ENCODE measurements at regions not wholly inside any gene's neighbourhood (a gene's known extent, or its start where the extent isn't known, plus 50 kb on each side); places are given as distances from the start of the nearest gene placed in this dataset.

DNA sequence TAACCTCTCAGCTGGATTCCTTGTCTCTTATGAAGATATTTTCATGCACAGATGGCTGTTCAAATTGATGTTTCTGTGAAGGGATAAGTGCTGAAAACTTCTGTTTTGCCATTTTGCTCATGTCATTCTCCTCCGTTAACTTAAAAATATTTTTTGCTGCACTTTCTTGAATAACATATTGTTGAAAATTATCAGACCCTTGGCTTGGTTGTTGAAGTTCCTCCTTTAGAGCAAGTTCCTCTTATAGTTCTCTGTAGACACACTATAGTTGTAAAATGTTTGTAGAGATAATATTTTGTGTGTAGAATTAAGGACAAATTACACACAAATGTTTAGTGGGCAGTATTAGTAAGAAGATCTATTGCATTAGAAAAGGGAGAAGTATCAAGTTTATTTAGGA is 300.4 kb downstream of the SV2B start:
- H3K9me2 ChIP-seq (ENCODE audit: insufficient read depth, low read length) = no peaks in the 10 kb centered on the region
- no peaks in the 10 kb centered on the region for H3K79me2 ChIP-seq (replicated peaks; ENCODE audit: insufficient read depth, low read length)
- H3K36me3 ChIP-seq (ENCODE audit: insufficient read depth, low read length) = no peaks in the 10 kb centered on the region
- no peak overlapping the region for H3K27ac ChIP-seq (ENCODE audit: low read length)
- no peaks in the 10 kb centered on the region for H3K9me3 ChIP-seq (ENCODE audit: low read length)
- H2AFZ ChIP-seq (ENCODE audit: low read depth, low read length) = no peak overlapping the region
- H3K9ac ChIP-seq (ENCODE audit: low read length) = no peak overlapping the region
- H4K20me1 ChIP-seq (ENCODE audit: insufficient read depth) = no peaks in the 10 kb centered on the region
- no peak overlapping the region for H3K4me2 ChIP-seq (ENCODE audit: low read length)
- TF ChIP-seq EP300 (conservative IDR thresholded peaks at IDR 0.05; ENCODE audit: poor library complexity, severe bottlenecking) (no peak), EZH2 (IDR thresholded peaks at IDR 0.05; ENCODE audit: borderline replicate concordance, insufficient read depth, low read length, poor library complexity, severe bottlenecking) (no peak), CTCF (IDR thresholded peaks at IDR 0.05; ENCODE audit: poor library complexity, severe bottlenecking) (no peak), TAF1 (IDR thresholded peaks at IDR 0.05; ENCODE audit: low read depth) (no peak), RAD21 (conservative IDR thresholded peaks at IDR 0.05) (no peak), MXI1 (conservative IDR thresholded peaks at IDR 0.05; ENCODE audit: poor library complexity, severe bottlenecking) (no peak), POLR2AphosphoS5 (IDR thresholded peaks at IDR 0.05) (no peak), SMC3 (conservative IDR thresholded peaks at IDR 0.05; ENCODE audit: poor library complexity) (no peak)
- TF ChIP-seq, protein P1, sequence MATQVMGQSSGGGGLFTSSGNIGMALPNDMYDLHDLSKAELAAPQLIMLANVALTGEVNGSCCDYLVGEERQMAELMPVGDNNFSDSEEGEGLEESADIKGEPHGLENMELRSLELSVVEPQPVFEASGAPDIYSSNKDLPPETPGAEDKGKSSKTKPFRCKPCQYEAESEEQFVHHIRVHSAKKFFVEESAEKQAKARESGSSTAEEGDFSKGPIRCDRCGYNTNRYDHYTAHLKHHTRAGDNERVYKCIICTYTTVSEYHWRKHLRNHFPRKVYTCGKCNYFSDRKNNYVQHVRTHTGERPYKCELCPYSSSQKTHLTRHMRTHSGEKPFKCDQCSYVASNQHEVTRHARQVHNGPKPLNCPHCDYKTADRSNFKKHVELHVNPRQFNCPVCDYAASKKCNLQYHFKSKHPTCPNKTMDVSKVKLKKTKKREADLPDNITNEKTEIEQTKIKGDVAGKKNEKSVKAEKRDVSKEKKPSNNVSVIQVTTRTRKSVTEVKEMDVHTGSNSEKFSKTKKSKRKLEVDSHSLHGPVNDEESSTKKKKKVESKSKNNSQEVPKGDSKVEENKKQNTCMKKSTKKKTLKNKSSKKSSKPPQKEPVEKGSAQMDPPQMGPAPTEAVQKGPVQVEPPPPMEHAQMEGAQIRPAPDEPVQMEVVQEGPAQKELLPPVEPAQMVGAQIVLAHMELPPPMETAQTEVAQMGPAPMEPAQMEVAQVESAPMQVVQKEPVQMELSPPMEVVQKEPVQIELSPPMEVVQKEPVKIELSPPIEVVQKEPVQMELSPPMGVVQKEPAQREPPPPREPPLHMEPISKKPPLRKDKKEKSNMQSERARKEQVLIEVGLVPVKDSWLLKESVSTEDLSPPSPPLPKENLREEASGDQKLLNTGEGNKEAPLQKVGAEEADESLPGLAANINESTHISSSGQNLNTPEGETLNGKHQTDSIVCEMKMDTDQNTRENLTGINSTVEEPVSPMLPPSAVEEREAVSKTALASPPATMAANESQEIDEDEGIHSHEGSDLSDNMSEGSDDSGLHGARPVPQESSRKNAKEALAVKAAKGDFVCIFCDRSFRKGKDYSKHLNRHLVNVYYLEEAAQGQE (IDR thresholded peaks at IDR 0.05; ENCODE audit: borderline replicate concordance) = no peak
- no peaks in the 10 kb centered on the region for H3K27me3 ChIP-seq (ENCODE audit: insufficient read depth, low read depth, low read length)
- H3F3A ChIP-seq (ENCODE audit: insufficient read depth, low read length, poor library complexity, severe bottlenecking) = no peaks in the 10 kb centered on the region
- H3K4me3 ChIP-seq (ENCODE audit: low read length) = no peak overlapping the region

GRCh38 chr15:91407269-91407889 is 307.3 kb downstream of the SV2B start:
- H2AFZ ChIP-seq (ENCODE audit: low read depth, low read length) = no peak overlapping the region
- no peak for TF ChIP-seq POLR2AphosphoS5 (IDR thresholded peaks at IDR 0.05)
- TF ChIP-seq, protein P1 (IDR thresholded peaks at IDR 0.05; ENCODE audit: borderline replicate concordance) = no peak
- TF ChIP-seq SMC3 (conservative IDR thresholded peaks at IDR 0.05; ENCODE audit: poor library complexity) = no peak
- no peak for TF ChIP-seq EP300 (conservative IDR thresholded peaks at IDR 0.05; ENCODE audit: poor library complexity, severe bottlenecking)
- no peak for TF ChIP-seq EZH2 (IDR thresholded peaks at IDR 0.05; ENCODE audit: borderline replicate concordance, insufficient read depth, low read length, poor library complexity, severe bottlenecking)
- no peak for TF ChIP-seq RAD21 (conservative IDR thresholded peaks at IDR 0.05)
- no peak for TF ChIP-seq CTCF (IDR thresholded peaks at IDR 0.05; ENCODE audit: poor library complexity, severe bottlenecking)
- no peak for TF ChIP-seq TAF1 (IDR thresholded peaks at IDR 0.05; ENCODE audit: low read depth)
- no peak for TF ChIP-seq MXI1 (conservative IDR thresholded peaks at IDR 0.05; ENCODE audit: poor library complexity, severe bottlenecking)
- no peak overlapping the region for H3K9ac ChIP-seq (ENCODE audit: low read length)
- H3K27ac ChIP-seq (ENCODE audit: low read length) = no peak overlapping the region
- H3K9me3 ChIP-seq (ENCODE audit: low read length) = no peaks in the 10 kb centered on the region
- H3F3A ChIP-seq (ENCODE audit: insufficient read depth, low read length, poor library complexity, severe bottlenecking) = no peaks in the 10 kb centered on the region
- no peaks in the 10 kb centered on the region for H3K27me3 ChIP-seq (ENCODE audit: insufficient read depth, low read depth, low read length)
- no peak overlapping the region for H3K4me2 ChIP-seq (ENCODE audit: low read length)
- no peak overlapping the region for H3K4me3 ChIP-seq (ENCODE audit: low read length)
- H3K9me2 ChIP-seq (ENCODE audit: insufficient read depth, low read length) = no peaks in the 10 kb centered on the region
- no peaks in the 10 kb centered on the region for H3K36me3 ChIP-seq (ENCODE audit: insufficient read depth, low read length)
- no peaks in the 10 kb centered on the region for H3K79me2 ChIP-seq (replicated peaks; ENCODE audit: insufficient read depth, low read length)
- no peaks in the 10 kb centered on the region for H4K20me1 ChIP-seq (ENCODE audit: insufficient read depth)
